ENCODE measurements at regions not wholly inside any gene's neighbourhood (a gene's known extent, or its start where the extent isn't known, plus 50 kb on each side); places are given as distances from the start of the nearest gene placed in this dataset.
"Not testable (repeated sequence)": the region's sequence is repeated elsewhere in the genome, so short reads cannot be mapped to it uniquely, and the experiment has no call there.

GRCh38 chr18:43341014-43341413, 63.7 kb upstream of the SYT4 start:
- Mint-ChIP-seq H3K27me3 (ENCODE audit: low read depth) (no peaks in the 10 kb centered on the region), H3K4me3 (no peak overlapping the region), H3K4me1 (ENCODE audit: low read depth) (no peaks in the 10 kb centered on the region), H3K9me3 (no peaks in the 10 kb centered on the region), H3K36me3 (ENCODE audit: insufficient read depth) (no peaks in the 10 kb centered on the region)
- DNase-seq (no peak), ATAC-seq (no peak)

GRCh38 chr18:43350176-43350575, 72.9 kb upstream of the SYT4 start:
- peaks cover 5% of the 10 kb centered on the region for H3K9me3 Mint-ChIP-seq
- no peak for ATAC-seq
- no peaks in the 10 kb centered on the region for H3K36me3 Mint-ChIP-seq (ENCODE audit: insufficient read depth)
- DNase-seq = no peak
- H3K4me1 Mint-ChIP-seq (ENCODE audit: low read depth) = no peaks in the 10 kb centered on the region
- H3K27me3 Mint-ChIP-seq (ENCODE audit: low read depth) = no peaks in the 10 kb centered on the region
- no peak overlapping the region for H3K4me3 Mint-ChIP-seq

GRCh38 chr18:43364535-43364934, 87.2 kb upstream of the SYT4 start:
- no peak for ATAC-seq
- H3K36me3 Mint-ChIP-seq (ENCODE audit: insufficient read depth) = no peaks in the 10 kb centered on the region
- H3K27me3 Mint-ChIP-seq (ENCODE audit: low read depth) = no peaks in the 10 kb centered on the region
- DNase-seq = no peak
- H3K4me3 Mint-ChIP-seq = no peak overlapping the region
- peaks cover 12% of the 10 kb centered on the region for H3K9me3 Mint-ChIP-seq
- no peaks in the 10 kb centered on the region for H3K4me1 Mint-ChIP-seq (ENCODE audit: low read depth)

GRCh38 chr18:43367895-43368294, 90.6 kb upstream of the SYT4 start:
- Mint-ChIP-seq H3K4me3 (no peak overlapping the region), H3K4me1 (ENCODE audit: low read depth) (no peaks in the 10 kb centered on the region), H3K27me3 (ENCODE audit: low read depth) (no peaks in the 10 kb centered on the region), H3K9me3 (peaks cover 5% of the 10 kb centered on the region), H3K36me3 (ENCODE audit: insufficient read depth) (no peaks in the 10 kb centered on the region)
- DNase-seq = no peak
- no peak for ATAC-seq

- ATAC-seq; H3K36me3 Mint-ChIP-seq (ENCODE audit: insufficient read depth); H3K9me3 Mint-ChIP-seq; H3K27me3 Mint-ChIP-seq (ENCODE audit: low read depth); H3K4me3 Mint-ChIP-seq; DNase-seq; H3K4me1 Mint-ChIP-seq (ENCODE audit: low read depth): not testable (repeated sequence)
Measured at GRCh38 chr18:43369311-43369710, 92.0 kb upstream of the SYT4 start.

GRCh38 chr18:43372773-43373172, 95.5 kb upstream of the SYT4 start:
- H3K4me3 Mint-ChIP-seq = no peak overlapping the region
- peaks cover 11% of the 10 kb centered on the region for H3K9me3 Mint-ChIP-seq
- H3K4me1 Mint-ChIP-seq (ENCODE audit: low read depth) = no peaks in the 10 kb centered on the region
- ATAC-seq (no peak), DNase-seq (no peak)
- no peaks in the 10 kb centered on the region for H3K36me3 Mint-ChIP-seq (ENCODE audit: insufficient read depth)
- no peaks in the 10 kb centered on the region for H3K27me3 Mint-ChIP-seq (ENCODE audit: low read depth)

- ATAC-seq (no peak), DNase-seq (no peak)
- no peaks in the 10 kb centered on the region for H3K27me3 Mint-ChIP-seq (ENCODE audit: low read depth)
- H3K4me1 Mint-ChIP-seq (ENCODE audit: low read depth) = no peaks in the 10 kb centered on the region
- no peaks in the 10 kb centered on the region for H3K36me3 Mint-ChIP-seq (ENCODE audit: insufficient read depth)
- no peak overlapping the region for H3K4me3 Mint-ChIP-seq
- H3K9me3 Mint-ChIP-seq = peaks cover 9% of the 10 kb centered on the region
Measured at GRCh38 chr18:43380104-43380672, 102.9 kb upstream of the SYT4 start.

- ATAC-seq (no peak), DNase-seq (no peak)
- H3K4me1 Mint-ChIP-seq (ENCODE audit: low read depth) = no peaks in the 10 kb centered on the region
- H3K36me3 Mint-ChIP-seq (ENCODE audit: insufficient read depth) = no peaks in the 10 kb centered on the region
- H3K4me3 Mint-ChIP-seq = no peak overlapping the region
- no peaks in the 10 kb centered on the region for H3K27me3 Mint-ChIP-seq (ENCODE audit: low read depth)
- H3K9me3 Mint-ChIP-seq = peaks cover 3% of the 10 kb centered on the region
Measured at GRCh38 chr18:43382641-43383403, 105.5 kb upstream of the SYT4 start.

- DNase-seq = no peak
- H3K4me3 Mint-ChIP-seq = no peak overlapping the region
- no peaks in the 10 kb centered on the region for H3K27me3 Mint-ChIP-seq (ENCODE audit: low read depth)
- no peak for ATAC-seq
- H3K9me3 Mint-ChIP-seq = no peaks in the 10 kb centered on the region
- no peaks in the 10 kb centered on the region for H3K36me3 Mint-ChIP-seq (ENCODE audit: insufficient read depth)
- no peaks in the 10 kb centered on the region for H3K4me1 Mint-ChIP-seq (ENCODE audit: low read depth)
Measured at GRCh38 chr18:43389163-43389562, 111.9 kb upstream of the SYT4 start.

- Mint-ChIP-seq H3K4me3 (no peak overlapping the region), H3K4me1 (ENCODE audit: low read depth) (no peaks in the 10 kb centered on the region), H3K9me3 (no peaks in the 10 kb centered on the region), H3K27me3 (ENCODE audit: low read depth) (no peaks in the 10 kb centered on the region), H3K36me3 (ENCODE audit: insufficient read depth) (no peaks in the 10 kb centered on the region)
- ATAC-seq = no peak
- DNase-seq = no peak
Measured at GRCh38 chr18:43392168-43392567, 114.9 kb upstream of the SYT4 start.

- Mint-ChIP-seq H3K4me1 (ENCODE audit: low read depth) (no peaks in the 10 kb centered on the region), H3K36me3 (ENCODE audit: insufficient read depth) (no peaks in the 10 kb centered on the region), H3K27me3 (ENCODE audit: low read depth) (no peaks in the 10 kb centered on the region), H3K4me3 (no peak overlapping the region), H3K9me3 (no peaks in the 10 kb centered on the region)
- no peak for DNase-seq
- ATAC-seq = no peak
Measured at GRCh38 chr18:43393174-43393573, 115.9 kb upstream of the SYT4 start.

GRCh38 chr18:43396266-43396665, 119.0 kb upstream of the SYT4 start:
- no peaks in the 10 kb centered on the region for H3K27me3 Mint-ChIP-seq (ENCODE audit: low read depth)
- H3K4me1 Mint-ChIP-seq (ENCODE audit: low read depth) = no peaks in the 10 kb centered on the region
- H3K4me3 Mint-ChIP-seq = no peak overlapping the region
- DNase-seq (no peak), ATAC-seq (no peak)
- H3K9me3 Mint-ChIP-seq = no peaks in the 10 kb centered on the region
- no peaks in the 10 kb centered on the region for H3K36me3 Mint-ChIP-seq (ENCODE audit: insufficient read depth)

- peaks cover 4% of the 10 kb centered on the region for H3K9me3 Mint-ChIP-seq
- ATAC-seq = no peak
Measured at GRCh38 chr18:43398601-43399000, 121.3 kb upstream of the SYT4 start.

GRCh38 chr18:43405097-43405496, 127.8 kb upstream of the SYT4 start:
- DNase-seq (no peak), ATAC-seq (no peak)
- H3K4me3 Mint-ChIP-seq = no peak overlapping the region
- H3K4me1 Mint-ChIP-seq (ENCODE audit: low read depth) = no peaks in the 10 kb centered on the region
- H3K9me3 Mint-ChIP-seq = peaks cover 10% of the 10 kb centered on the region
- H3K27me3 Mint-ChIP-seq (ENCODE audit: low read depth) = no peaks in the 10 kb centered on the region
- no peaks in the 10 kb centered on the region for H3K36me3 Mint-ChIP-seq (ENCODE audit: insufficient read depth)

More at GRCh38 chr18:43398601-43399000, 121.3 kb upstream of the SYT4 start:
- no peak overlapping the region for H3K4me3 Mint-ChIP-seq
- H3K36me3 Mint-ChIP-seq (ENCODE audit: insufficient read depth) = no peaks in the 10 kb centered on the region
- no peak for DNase-seq
- no peaks in the 10 kb centered on the region for H3K27me3 Mint-ChIP-seq (ENCODE audit: low read depth)
- H3K4me1 Mint-ChIP-seq (ENCODE audit: low read depth) = no peaks in the 10 kb centered on the region

- ATAC-seq = no peak
- no peaks in the 10 kb centered on the region for H3K4me1 Mint-ChIP-seq (ENCODE audit: low read depth)
- H3K4me3 Mint-ChIP-seq = no peak overlapping the region
- H3K9me3 Mint-ChIP-seq = no peaks in the 10 kb centered on the region
- no peak for DNase-seq
- H3K36me3 Mint-ChIP-seq (ENCODE audit: insufficient read depth) = no peaks in the 10 kb centered on the region
- no peaks in the 10 kb centered on the region for H3K27me3 Mint-ChIP-seq (ENCODE audit: low read depth)
Measured at GRCh38 chr18:43414006-43414405, 136.7 kb upstream of the SYT4 start.

Measured in activated T-cell treated with anti-CD3 and anti-CD28 coated beads, Interleukin-2, amount 50 U/mL, for 4 hours (primary cell).